ENCODE measurements at regions not wholly inside any gene's neighbourhood (a gene's known extent, or its start where the extent isn't known, plus 50 kb on each side); places are given as distances from the start of the nearest gene placed in this dataset.

DNA sequence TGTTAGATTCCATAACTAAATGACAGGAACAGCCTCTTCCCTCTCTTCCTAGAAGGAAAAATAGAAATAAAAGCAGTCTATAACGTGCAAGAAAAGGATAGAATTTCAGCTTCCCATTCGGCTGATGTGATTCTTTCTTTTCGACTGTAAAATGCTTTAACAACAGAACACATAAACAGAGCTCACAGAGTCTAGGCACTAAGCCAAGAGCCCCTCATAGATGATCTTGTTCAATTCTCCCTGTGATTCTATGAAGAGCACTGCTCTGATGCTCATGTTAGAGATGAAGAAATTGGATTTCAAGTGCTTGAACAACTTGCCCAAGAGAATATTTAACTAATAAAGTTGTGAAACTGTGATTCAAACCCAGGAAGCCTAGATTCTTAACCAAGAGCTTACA, 232.7 kb downstream of the RPAP3 start:
- TF ChIP-seq, protein P1, sequence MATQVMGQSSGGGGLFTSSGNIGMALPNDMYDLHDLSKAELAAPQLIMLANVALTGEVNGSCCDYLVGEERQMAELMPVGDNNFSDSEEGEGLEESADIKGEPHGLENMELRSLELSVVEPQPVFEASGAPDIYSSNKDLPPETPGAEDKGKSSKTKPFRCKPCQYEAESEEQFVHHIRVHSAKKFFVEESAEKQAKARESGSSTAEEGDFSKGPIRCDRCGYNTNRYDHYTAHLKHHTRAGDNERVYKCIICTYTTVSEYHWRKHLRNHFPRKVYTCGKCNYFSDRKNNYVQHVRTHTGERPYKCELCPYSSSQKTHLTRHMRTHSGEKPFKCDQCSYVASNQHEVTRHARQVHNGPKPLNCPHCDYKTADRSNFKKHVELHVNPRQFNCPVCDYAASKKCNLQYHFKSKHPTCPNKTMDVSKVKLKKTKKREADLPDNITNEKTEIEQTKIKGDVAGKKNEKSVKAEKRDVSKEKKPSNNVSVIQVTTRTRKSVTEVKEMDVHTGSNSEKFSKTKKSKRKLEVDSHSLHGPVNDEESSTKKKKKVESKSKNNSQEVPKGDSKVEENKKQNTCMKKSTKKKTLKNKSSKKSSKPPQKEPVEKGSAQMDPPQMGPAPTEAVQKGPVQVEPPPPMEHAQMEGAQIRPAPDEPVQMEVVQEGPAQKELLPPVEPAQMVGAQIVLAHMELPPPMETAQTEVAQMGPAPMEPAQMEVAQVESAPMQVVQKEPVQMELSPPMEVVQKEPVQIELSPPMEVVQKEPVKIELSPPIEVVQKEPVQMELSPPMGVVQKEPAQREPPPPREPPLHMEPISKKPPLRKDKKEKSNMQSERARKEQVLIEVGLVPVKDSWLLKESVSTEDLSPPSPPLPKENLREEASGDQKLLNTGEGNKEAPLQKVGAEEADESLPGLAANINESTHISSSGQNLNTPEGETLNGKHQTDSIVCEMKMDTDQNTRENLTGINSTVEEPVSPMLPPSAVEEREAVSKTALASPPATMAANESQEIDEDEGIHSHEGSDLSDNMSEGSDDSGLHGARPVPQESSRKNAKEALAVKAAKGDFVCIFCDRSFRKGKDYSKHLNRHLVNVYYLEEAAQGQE (IDR thresholded peaks at IDR 0.05; ENCODE audit: insufficient read depth in 1 of 2, low read depth in 2 of 2, low read length in 2 of 2) = no peak
- TF ChIP-seq SIN3A (IDR thresholded peaks at IDR 0.05; ENCODE audit: borderline replicate concordance, insufficient read depth, low read length) = no peak
- TF ChIP-seq POLR2AphosphoS5 (IDR thresholded peaks at IDR 0.05; ENCODE audit: low read depth, low read length) = no peak
- no peak for TF ChIP-seq TAF1 (IDR thresholded peaks at IDR 0.05; ENCODE audit: borderline replicate concordance, insufficient read depth, low read length)
- TF ChIP-seq FOXP2 (optimal IDR thresholded peaks at IDR 0.05; ENCODE audit: borderline replicate concordance, extremely low read depth, extremely low read length, insufficient read depth) = no peak

DNA sequence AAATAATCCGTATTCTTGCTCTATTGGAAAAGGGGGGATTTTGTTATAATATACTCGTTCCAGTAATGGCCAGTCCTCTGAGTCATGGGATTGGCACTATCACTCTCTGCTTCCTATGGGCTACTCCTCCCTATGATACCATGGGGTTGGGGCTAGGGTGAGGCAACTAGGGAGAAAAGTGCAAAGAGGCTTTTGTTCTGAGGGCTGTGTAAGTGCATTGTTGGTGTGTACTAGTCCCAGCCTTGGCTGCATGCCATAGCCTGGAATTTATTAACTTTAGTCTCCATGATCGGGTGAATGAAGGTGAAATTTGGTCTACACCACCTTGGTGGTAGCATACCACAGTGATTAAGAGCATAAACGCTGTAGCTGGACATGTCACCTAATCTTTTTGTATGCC, 247.6 kb downstream of the RPAP3 start:
- TF ChIP-seq POLR2AphosphoS5 (IDR thresholded peaks at IDR 0.05; ENCODE audit: low read depth, low read length) (no peak), FOXP2 (optimal IDR thresholded peaks at IDR 0.05; ENCODE audit: borderline replicate concordance, extremely low read depth, extremely low read length, insufficient read depth) (no peak), TAF1 (IDR thresholded peaks at IDR 0.05; ENCODE audit: borderline replicate concordance, insufficient read depth, low read length) (no peak), SIN3A (IDR thresholded peaks at IDR 0.05; ENCODE audit: borderline replicate concordance, insufficient read depth, low read length) (no peak)
- TF ChIP-seq, protein P1 (IDR thresholded peaks at IDR 0.05; ENCODE audit: insufficient read depth in 1 of 2, low read depth in 2 of 2, low read length in 2 of 2) = no peak

DNA sequence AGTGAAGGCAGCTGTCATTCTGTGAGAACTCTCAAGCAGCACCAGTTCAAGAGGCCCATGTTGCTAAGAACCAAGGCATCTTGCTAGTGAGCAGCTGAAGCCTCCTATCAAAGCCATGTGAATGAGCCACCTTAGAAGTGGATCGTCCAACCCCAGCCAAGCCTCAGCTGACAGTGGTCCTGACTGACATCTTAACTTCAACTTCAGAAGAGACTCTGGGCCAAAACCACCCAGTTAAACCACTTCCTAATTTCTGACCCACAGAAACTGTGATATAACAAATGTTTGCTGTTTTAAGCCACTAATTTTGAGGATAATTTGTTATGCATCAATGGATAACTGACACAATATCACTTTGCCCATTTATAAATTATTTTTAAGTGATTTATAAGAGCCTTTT, 256.0 kb downstream of the RPAP3 start:
- TF ChIP-seq SIN3A (IDR thresholded peaks at IDR 0.05; ENCODE audit: borderline replicate concordance, insufficient read depth, low read length) (no peak), TAF1 (IDR thresholded peaks at IDR 0.05; ENCODE audit: borderline replicate concordance, insufficient read depth, low read length) (no peak), POLR2AphosphoS5 (IDR thresholded peaks at IDR 0.05; ENCODE audit: low read depth, low read length) (no peak), FOXP2 (optimal IDR thresholded peaks at IDR 0.05; ENCODE audit: borderline replicate concordance, extremely low read depth, extremely low read length, insufficient read depth) (no peak)
- TF ChIP-seq, protein P1 (IDR thresholded peaks at IDR 0.05; ENCODE audit: insufficient read depth in 1 of 2, low read depth in 2 of 2, low read length in 2 of 2) = no peak

DNA sequence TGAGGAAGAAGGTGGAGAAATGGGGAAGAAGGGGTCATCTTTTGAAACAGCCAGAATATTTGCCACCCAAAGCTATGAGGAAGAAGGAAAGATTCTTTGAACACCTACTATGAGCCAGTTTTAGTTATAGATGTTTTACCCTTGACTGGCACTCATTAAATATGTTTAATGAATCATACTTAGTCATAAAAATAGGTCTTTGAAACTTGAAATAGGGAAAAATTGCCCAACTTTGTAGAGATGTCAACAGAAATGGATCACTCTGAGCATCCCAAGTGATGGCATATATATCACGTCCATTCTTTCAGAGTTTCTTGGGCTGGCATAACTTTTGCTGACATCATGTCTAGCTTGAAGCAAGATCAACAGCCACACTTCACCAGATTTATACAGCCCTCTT, 263.5 kb downstream of the RPAP3 start:
- no peak for TF ChIP-seq TAF1 (IDR thresholded peaks at IDR 0.05; ENCODE audit: borderline replicate concordance, insufficient read depth, low read length)
- no peak for TF ChIP-seq FOXP2 (optimal IDR thresholded peaks at IDR 0.05; ENCODE audit: borderline replicate concordance, extremely low read depth, extremely low read length, insufficient read depth)
- no peak for TF ChIP-seq SIN3A (IDR thresholded peaks at IDR 0.05; ENCODE audit: borderline replicate concordance, insufficient read depth, low read length)
- TF ChIP-seq POLR2AphosphoS5 (IDR thresholded peaks at IDR 0.05; ENCODE audit: low read depth, low read length) = no peak
- TF ChIP-seq, protein P1 (IDR thresholded peaks at IDR 0.05; ENCODE audit: insufficient read depth in 1 of 2, low read depth in 2 of 2, low read length in 2 of 2) = no peak

DNA sequence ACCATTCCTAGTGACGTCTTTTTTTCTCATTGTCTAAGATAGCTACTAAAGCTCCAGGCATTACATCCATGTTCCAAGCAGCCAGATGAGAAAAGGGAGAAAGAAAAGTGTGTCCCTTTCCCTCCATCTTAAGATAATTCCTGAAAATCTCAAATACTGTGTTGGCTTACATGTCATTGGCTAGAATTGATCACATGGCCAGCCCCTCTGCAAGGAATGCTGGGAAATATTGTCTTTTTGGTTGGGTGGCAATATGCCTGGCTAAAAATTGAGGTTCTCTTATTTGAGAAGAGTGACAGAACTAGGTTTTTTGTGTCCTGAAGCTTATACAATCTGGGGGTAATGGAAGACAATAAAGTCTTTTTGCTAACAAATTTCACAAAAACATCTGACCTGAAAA, 264.3 kb downstream of the RPAP3 start:
- TF ChIP-seq POLR2AphosphoS5 (IDR thresholded peaks at IDR 0.05; ENCODE audit: low read depth, low read length) = no peak
- no peak for TF ChIP-seq FOXP2 (optimal IDR thresholded peaks at IDR 0.05; ENCODE audit: borderline replicate concordance, extremely low read depth, extremely low read length, insufficient read depth)
- TF ChIP-seq TAF1 (IDR thresholded peaks at IDR 0.05; ENCODE audit: borderline replicate concordance, insufficient read depth, low read length) = no peak
- TF ChIP-seq, protein P1 (IDR thresholded peaks at IDR 0.05; ENCODE audit: insufficient read depth in 1 of 2, low read depth in 2 of 2, low read length in 2 of 2) = no peak
- TF ChIP-seq SIN3A (IDR thresholded peaks at IDR 0.05; ENCODE audit: borderline replicate concordance, insufficient read depth, low read length) = no peak
